ENCODE measurements at regions not wholly inside any gene's neighbourhood (a gene's known extent, or its start where the extent isn't known, plus 50 kb on each side); places are given as distances from the start of the nearest gene placed in this dataset.

DNA sequence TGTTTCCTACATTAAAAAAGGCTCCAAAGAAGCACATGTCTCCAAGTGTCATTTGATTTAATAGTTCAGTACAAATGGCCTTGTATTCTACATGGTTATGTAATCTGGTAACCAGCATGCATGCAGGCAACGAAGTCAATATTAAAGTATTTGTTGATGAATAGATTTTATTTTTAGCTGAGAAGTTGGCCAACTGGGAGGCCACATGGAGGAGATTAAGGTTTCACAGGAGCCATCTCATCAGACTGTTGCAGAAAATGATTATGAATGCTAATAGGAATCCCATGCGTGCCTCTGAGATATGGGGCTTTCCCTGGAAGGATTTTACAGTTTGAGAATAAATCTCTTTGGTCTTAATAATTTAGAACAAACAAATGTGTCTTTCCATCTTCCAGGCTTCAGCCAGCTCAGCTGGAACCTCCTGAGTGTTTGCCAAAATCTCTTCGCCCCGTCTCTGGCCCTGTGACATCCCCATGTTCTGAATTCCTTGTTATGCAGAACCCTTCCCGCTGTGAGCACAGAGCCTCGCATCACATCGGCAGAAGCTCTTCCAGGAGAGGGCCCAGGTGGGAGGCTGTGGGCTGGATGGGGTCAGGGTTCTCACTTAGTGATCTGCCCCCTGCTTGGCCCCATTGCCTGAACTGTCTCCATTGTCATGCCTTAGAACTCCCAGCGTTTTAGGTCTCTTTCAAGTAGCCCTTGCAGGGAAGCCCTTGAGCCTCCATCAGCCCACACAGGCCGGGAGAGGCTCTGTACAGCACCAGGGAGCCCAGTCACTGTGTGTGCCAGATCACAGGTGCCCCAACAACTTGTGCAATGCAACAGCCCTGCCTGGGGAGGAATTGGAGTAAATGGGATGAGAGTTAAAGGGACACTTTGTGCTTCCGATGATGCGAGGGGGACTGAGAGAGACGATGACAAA lies 190.5 kb upstream of the TWIST2 start:
- DNase-seq = no peak

DNA sequence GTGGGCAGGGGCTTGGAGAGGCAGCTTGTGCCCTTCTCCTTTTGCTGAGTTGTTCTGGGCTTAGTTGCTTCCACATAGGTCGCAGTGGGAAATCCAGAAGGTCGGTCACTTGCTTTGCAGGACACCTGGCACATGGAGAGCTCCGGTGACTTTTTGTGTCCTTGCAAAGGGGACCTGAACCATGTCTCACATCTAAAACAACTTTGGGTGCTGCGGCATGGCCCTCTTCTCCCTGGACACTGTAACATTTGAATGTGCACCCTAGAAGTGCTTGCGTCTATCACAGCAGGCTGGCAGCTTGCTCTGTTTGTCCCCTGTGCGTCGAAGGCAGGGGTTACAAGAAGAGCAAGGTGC lies 189.9 kb upstream of the TWIST2 start:
- no peak for DNase-seq

DNA sequence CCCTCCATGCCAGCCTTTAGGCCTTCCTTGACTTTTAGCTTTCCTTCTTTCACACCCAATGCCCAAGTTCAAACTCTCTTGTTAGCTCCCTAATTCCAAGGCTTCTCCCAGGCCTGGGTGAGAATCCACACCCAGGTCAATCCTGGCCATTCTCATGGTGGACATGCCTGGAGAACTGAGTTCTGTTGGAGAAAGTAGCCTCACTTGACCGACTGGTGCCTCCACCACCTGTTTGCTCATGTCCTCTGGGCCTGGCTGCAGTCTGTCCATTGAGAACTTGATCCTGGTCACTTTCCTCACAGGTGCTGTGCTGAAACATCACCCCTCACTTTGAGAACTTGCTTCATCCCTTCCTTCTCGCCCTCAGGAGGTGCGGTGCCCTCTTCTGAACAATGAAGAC lies 189.1 kb upstream of the TWIST2 start:
- DNase-seq = no peak

DNA sequence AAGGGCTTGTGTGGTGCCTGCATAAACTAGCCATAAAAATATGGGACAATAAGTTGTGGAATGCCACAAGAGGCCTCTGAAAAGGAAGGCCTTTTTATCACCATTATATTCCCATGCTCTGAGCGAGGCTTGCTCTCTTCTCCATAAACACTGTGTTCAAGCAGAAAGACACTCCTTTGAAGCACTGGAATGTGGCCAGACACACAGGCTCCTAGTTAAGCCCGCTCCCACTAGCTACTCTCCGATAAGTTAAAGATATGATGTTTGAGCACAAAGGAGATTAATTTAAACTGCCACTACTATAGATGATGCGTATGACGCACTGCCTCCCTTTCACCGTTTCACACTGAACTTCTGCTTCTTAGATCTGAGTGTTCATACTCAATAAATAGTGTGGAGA lies 188.7 kb upstream of the TWIST2 start:
- no peak for DNase-seq

DNA sequence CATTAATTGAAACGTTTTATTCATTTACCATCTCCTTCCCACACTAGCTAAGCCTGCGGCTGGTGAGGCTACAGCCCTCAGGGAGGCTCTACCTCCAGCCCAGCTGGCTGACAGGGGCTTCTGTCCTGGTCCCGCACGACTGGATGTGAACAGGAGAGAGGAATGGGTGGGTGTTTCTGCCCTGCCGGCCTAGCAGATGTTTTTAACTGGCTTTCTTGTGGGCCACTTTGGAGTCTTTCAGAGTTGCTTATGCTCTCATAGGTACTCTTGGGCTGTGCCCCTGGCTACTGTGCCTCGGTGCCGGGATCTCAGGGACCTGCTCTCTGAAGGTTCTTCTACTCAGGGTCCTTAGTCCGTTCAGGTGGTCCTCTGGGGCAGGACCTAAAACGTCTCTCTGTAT lies 184.3 kb upstream of the TWIST2 start:
- no peak for DNase-seq

DNA sequence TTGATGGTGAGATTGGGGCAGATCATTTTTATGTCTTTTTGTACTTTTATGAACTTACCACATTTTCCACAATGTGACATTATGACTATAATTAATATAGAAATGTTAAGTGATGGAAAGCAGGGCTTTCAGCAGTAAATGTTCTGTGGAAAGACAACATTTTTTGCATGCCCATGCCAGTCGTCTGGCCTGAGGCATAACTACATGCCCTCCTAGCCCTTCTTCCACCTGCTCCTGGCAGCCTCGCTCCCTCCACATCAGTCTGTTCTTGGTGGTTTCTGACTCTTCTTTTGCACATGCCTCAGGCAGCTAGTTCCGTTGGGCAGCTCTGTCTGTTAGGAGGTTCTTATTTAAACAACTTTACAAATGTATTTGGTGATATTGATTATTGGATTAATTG lies 182.0 kb upstream of the TWIST2 start:
- no peak for DNase-seq

DNA sequence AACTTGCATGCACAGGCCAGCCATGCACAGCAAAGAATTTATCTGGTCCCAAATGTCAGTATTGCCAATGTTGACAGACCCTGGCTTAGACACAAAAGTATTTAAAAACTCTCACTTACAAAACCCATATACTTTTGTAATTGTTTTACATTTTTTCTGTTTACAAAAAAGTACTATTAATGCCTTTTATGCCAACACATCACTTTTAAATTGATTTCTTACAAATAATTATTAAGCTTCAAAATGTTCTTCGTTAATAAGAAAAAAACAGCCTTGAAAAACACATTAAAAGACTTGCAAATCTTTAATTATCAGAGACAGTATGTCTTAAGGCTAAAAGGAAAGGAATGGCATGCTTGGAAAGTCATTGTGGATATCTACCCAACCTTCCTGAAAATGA lies 181.3 kb upstream of the TWIST2 start:
- DNase-seq = no peak

DNA sequence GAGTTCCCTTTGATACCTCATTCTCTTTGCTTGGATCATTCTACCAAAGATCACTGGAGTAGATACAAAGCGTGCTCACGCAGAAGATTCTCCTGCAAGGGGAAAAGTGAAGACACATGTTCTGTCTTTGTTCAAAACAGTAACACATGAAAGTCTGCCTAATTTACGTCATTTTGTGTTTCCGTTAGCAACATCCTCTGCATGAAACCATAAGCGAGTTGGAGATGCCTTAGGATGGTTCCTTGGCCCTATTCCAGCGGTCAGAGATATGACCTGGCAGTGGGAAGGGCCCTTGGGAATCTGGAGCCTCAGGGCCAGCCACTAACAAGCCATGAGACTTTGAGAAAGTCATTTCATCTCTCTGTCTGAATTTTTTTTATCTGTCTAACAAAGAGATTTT lies 180.9 kb upstream of the TWIST2 start:
- no peak for DNase-seq

DNA sequence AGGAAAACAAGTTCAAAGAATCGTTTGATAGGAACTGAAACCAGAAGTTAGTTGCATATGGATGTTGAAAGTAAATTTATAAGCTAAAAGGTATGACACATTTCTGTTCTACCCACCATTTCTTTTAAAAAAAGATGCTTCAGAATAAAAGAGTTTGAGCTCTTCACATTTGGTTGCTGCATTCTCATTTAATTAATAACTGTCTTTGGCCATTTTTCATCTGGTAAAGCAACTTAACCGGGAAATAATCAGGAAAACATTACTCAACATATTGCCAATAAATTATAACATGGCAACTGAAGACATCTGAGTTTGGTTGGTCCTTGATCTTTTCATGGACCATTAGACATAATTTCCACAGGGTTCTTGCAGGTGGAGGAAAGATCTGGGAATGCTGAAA lies 180.2 kb upstream of the TWIST2 start:
- no peak for DNase-seq

DNA sequence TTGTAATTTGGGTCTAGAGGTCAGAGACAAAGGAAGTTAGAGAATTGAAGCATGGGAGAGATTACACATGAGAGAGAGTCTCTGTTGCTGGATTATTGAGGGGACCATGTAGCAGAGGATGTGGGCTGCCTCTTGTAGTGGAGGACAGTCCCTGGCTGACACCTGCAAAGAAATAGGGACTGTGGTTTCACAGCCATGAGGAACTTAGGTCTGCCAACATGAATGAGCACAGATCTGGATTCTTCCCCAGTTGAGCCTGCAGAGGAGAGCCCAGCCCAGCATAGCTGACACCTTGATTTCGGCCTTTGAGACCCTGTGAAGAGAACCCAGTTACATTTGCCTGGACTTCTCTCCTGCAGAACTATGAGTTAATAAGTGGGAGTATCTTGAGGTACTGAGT lies 179.5 kb upstream of the TWIST2 start:
- DNase-seq = no peak

DNA sequence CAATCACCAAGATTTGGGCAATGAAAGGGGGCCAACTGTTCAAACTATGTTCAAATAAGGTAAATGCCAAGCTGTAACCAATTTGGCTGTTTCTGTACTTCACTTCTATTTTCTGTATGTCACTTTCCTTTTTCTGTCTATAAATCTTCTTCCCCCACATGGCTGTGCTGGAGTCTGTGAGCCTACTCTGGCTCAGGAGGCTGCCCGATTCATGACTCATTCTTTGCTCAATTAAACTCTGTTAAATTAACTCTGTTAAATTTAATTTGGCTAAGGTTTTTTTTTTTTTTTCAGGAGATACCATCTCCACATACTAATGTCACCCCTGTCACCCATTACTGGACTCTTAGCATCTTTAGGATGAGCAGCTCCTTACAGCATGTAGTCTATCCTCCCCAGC lies 178.8 kb upstream of the TWIST2 start:
- no peak for DNase-seq

DNA sequence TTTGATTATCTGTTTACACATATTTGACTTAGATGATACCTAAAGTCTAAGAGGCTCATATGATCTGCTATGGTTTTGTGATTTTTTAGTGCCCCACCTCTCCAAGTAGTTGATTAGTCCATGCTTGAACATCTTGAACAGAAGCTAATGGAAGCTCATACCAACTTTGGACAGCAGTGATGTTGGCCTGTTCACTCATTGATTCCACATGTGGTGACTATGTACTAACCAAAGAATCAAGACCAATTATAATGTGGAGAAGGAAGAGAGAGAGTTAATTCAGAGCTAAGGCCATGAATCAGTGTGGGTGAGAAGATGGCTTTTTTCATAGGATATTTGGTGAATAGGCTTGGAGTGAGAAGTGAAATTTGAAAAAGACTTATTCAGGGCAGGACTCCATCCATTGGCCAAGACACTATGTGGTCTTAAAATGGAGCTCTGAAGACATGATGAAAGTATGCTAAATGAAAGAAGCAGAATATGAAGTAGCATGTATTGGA lies 178.3 kb upstream of the TWIST2 start:
- DNase-seq = no peak

DNA sequence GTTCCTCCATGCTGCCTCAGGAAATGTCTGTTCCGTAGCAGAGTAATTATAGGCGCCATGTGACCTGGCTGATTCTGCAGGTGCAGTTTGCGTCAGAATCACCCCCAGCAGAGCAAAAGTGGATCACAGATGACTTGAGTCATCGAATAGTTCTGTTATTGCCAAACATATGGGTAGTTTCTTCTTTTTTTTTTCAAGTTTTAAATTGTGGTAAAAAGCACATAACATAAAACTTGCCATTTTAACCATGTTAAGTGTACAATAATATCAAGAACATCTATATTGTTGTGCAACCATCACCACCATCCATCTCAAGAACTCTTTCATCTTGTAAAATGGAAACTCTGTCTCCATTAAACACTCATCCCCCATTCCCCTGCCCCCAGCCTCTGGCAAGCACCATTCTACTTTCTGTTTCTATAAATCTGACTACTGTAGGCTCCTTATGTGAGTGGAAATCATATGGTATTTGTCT lies 177.7 kb upstream of the TWIST2 start:
- DNase-seq = no peak

DNA sequence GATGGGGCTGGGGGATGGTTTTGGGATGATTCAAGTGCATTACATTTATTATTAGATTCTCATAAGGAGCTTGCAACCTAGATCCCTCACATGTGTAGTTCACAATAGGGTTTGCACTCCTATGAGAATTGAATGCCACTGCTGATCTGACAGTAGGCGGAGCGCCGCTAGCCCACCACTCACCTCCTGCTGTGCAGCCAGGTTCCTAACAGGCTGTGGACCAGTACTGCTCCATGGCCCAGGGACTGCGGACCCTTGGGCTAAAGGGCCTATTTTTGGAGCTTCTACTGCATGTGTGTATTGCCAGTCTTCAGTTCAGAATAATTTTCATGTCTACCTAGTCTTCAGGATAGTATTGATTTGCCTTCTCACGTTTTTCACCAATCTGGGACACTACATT lies 165.3 kb upstream of the TWIST2 start:
- DNase-seq = no peak

DNA sequence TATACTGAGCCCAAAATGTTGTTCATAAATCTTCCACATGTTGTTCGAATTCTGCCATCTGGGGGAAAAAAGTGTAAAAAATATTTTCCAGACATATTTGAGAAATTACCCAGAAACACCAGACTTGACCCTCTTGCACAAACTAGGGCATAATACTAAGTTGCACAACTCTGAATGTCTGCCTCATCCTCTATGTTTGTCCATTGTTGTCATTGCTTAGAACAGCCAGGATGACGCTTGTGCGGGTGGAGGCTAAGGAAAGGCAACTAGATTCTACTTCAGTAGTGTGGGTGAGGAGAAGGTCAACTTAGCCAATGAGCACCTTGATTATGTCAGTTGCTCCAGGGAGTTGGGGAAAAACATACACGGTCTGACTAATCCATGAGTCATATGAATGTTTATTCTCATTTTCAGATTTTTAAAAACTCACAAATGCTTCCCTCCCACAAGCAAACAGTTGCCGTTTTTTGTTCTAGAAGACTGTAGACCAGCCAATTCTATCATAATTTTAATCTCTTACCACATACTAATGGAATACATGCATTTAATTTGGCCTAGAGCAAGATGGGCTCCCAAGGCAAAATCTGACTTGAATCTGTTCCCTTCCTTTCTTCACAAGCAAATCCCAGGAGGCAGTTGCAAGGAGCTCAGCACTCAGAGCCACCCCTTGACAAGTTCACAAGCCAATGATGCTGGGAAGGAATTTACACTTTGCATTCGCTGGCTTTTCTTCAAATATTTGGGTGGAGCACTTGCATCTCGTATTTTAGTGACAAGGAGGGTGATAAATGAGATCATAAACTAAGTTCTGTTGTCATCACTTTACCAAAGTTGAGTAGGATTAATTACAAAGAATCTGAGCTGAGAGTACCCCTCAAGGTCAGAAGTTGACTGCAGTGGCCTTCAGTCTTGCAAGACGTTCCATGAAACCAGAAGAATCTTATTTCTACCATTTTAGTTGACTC lies 163.2 kb upstream of the TWIST2 start:
- no peak for DNase-seq

DNA sequence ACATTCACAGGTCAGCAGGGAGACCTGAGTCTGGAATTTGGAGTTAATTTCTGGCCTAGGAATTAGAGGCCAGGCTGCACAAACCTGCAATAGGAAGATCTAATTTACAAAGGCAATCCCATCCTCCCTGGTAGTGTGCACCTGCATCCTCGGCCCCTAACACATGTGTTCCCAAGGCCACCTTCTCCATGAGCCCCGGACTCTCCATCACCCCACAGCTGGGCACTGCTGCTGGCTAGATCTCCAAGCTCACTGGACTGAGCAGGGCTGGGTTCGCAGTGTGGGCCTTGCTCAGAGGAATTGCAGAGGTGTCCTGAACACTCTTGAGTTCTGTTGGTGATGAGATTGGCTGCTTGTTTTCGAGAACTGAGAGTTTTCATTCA lies 162.6 kb upstream of the TWIST2 start:
- DNase-seq = no peak

DNA sequence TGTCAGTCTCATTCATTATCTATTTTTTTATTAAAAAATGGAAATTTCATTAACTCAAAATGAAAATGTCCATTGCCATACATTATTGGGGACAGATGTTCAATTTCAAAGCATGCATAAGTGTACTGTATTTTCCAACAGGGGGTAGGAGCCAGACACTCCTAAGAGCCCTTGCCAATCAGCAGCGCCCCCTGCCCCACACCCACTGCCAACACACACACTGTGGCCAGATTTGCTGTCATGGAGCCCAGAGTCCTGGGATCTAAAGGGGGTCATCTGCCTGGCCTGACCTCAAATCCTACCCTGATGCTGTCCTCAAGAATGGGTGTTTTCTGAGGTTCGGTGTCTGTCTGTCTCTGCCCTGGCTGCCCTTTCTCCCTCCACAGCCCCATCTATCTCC lies 162.2 kb upstream of the TWIST2 start:
- DNase-seq = no peak

DNA sequence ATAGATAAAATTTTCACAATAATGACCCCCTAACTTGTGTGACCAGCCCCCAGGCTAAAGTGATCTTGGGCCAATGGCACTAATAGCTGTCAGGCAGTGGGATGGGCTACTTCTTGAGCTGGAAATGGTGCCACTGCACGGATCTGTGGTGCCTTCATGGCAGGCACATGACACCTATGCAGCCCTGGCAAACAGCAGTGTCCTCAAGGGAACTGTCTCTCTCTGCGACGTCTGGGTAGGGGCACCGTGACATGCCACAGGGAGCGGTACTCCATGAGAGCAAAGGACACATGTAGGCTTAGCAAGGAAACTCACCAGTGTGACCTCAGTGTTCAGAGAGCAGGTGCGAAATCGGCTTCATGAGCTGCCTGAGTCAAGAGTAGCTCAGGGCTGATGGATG lies 161.7 kb upstream of the TWIST2 start:
- no peak for DNase-seq

DNA sequence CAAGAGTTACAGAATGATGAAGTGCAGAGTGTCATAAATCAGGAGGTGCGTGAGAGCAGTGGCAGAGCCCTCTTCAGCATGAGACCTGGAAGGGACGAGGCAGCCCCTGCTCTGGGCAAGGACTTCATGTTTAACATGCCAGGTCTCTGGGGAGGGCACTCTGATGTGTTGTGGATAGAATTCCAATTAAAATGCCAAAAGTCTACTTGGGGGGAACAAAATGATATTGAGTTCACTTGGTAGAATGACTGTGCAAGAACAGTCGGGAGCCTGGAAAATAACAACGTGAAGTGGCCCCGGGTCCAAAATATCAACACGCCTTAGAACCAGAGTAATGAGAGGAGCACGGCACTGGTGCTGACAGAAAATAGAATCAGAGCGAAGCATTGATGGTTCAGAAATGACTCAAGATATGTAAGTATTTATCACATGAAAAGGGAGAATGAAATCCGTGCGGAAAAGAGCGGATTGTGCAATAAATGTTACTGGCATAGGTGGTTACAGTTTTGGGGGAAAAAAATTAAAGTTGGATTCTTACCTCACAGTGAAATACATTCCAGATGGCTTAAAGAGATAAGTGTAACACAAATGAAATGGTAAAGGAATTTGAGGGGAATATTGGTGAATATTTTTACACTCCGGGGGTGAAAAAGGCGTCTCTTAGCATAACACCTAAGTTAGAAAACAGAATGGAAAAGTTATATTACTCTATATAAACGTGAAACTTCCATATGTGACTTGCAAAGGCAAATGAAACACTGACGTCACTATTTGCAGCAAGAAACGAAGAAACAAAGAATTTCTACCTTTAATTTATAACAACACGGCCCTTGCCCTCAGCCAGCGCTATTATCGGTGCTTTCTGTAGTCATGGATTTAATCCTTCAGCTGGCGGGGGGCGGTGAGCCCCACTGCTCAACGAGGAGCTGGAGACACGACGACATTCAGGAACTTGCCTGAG lies 159.4 kb upstream of the TWIST2 start:
- DNase-seq = no peak

DNA sequence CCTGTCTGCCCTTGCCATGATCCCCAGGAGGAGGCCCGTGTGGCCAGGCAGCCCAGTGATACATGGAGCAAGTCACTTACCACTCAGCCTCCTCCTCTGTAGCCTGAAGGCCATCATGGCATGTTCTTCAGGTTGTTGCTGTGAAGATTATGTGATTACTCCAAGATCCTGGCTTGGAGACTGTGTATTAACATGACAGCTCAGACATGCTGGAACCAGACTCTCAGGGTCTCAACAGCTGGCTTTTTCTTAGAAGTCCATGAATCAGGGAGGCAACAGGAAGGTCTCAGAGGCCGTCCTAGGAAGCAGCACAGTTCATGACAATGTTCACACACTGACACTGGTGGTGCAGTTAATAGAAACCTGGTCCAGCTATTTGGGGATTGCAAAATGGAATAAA lies 158.6 kb upstream of the TWIST2 start:
- no peak for DNase-seq

DNA sequence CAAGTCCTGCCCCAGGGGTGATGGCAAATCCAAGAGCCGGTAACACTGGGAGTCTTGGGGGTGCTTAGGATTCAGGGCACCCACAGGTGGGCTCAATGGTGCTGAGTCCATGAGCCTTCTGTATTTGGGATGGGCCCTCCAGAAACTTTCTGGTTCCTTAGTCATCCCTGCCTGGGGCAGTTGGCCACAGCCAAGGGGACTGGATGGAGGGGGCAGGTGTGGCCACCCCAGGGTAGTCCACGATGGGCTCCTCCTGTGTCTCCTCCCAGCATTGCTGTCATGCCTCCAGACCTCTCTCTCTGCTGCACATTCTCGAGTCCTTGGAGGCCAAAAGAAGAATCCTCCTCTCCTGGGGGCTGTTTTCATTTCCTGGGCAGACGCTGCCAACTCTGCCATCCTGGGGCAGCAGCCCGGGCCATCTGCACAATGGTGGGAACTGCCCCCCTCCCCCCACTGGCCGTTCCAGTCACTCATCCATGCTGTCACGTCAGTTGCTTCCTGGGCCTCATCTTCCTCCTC lies 158.0 kb upstream of the TWIST2 start:
- no peak for DNase-seq

DNA sequence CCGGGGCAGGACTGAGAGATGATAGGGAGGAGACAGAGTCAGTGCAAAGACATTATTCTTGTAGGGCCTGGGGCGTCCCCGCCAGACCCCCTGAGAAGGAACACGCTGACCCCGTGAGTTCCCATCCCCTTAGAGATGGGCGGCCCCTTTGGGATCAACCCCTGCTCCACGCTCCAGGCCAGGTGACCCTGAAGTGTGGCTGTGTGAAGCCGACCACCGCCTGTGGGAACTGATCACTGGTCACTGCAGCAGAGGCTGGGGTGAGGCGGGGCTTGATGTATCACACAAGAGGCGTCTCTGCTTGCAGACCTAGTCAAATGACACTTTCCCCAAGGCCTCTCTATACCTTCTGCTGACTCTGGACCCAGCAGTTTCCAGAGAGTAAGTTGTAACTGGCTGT lies 157.4 kb upstream of the TWIST2 start:
- DNase-seq = no peak
